Jurkat, Clone E6-1 (cell line): ENCODE measurements at regions not wholly inside any gene's neighbourhood (a gene's known extent, or its start where the extent isn't known, plus 50 kb on each side); places are given as distances from the start of the nearest gene placed in this dataset.
A peak's percentile ranks its signal among the peaks of the same experiment; 100 is the strongest.
"Not testable (repeated sequence)": the region's sequence is repeated elsewhere in the genome, so short reads cannot be mapped to it uniquely, and the experiment has no call there.

ENCODE experiments used
- DNase-seq: peaks from one replicate; pipeline ENCODE4 v3.0.0-alpha.2; 2011; ENCODE audit warnings: low read depth, low spot score
- H3K4me3 ChIP-seq: 2 replicates; pipeline ENCODE4 v1.5.1; 2011; ENCODE audit warnings: mild to moderate bottlenecking, low read length, control low read depth, moderate library complexity

- DNase-seq, result no peak
- H3K4me3 ChIP-seq, result no peak overlapping the region
Measured at GRCh38 chr1:172934417-172934762, 116.4 kb downstream of the TNFSF18 start.

GRCh38 chr1:172935062-172935592 is 115.6 kb downstream of the TNFSF18 start:
- DNase-seq, result no peak

GRCh38 chr1:172936088-172936645 is 114.6 kb downstream of the TNFSF18 start:
- DNase-seq, result no peak
- no peak overlapping the region for H3K4me3 ChIP-seq

More at GRCh38 chr1:172935062-172935592, 115.6 kb downstream of the TNFSF18 start:
- H3K4me3 ChIP-seq, result no peak overlapping the region

GRCh38 chr1:172938681-172939080 is 112.1 kb downstream of the TNFSF18 start:
- no peak overlapping the region for H3K4me3 ChIP-seq
- no peak for DNase-seq

GRCh38 chr1:172939475-172939874 is 111.3 kb downstream of the TNFSF18 start:
- no peak overlapping the region for H3K4me3 ChIP-seq
- DNase-seq, result no peak

GRCh38 chr1:172940174-172940855 is 110.4 kb downstream of the TNFSF18 start:
- no peak for DNase-seq
- no peak overlapping the region for H3K4me3 ChIP-seq

GRCh38 chr1:172941471-172941870 is 109.3 kb downstream of the TNFSF18 start:
- DNase-seq, result no peak
- H3K4me3 ChIP-seq, result no peak overlapping the region

GRCh38 chr1:172941945-172942344 is 108.8 kb downstream of the TNFSF18 start:
- H3K4me3 ChIP-seq, result no peak overlapping the region
- DNase-seq, result no peak

GRCh38 chr1:172943138-172943537 is 107.6 kb downstream of the TNFSF18 start:
- not testable (repeated sequence) for H3K4me3 ChIP-seq

GRCh38 chr1:172944931-172945330 is 105.8 kb downstream of the TNFSF18 start:
- no peak for DNase-seq
- no peak overlapping the region for H3K4me3 ChIP-seq

More at GRCh38 chr1:172943138-172943537, 107.6 kb downstream of the TNFSF18 start:
- DNase-seq, result not testable (repeated sequence)

- DNase-seq, result peak; percentile 9
- no peak overlapping the region for H3K4me3 ChIP-seq
Measured at GRCh38 chr1:172946814-172947507, 103.8 kb downstream of the TNFSF18 start.

- H3K4me3 ChIP-seq, result no peak overlapping the region
- DNase-seq, result no peak
Measured at GRCh38 chr1:172948457-172948856, 102.3 kb downstream of the TNFSF18 start.

GRCh38 chr1:172949096-172949495 is 101.6 kb downstream of the TNFSF18 start:
- no peak for DNase-seq
- H3K4me3 ChIP-seq, result no peak overlapping the region

GRCh38 chr1:172950528-172950927 is 100.2 kb downstream of the TNFSF18 start:
- DNase-seq, result no peak

GRCh38 chr1:172951730-172952365 is 98.9 kb downstream of the TNFSF18 start:
- DNase-seq, result no peak
- H3K4me3 ChIP-seq, result no peak overlapping the region

More at GRCh38 chr1:172950528-172950927, 100.2 kb downstream of the TNFSF18 start:
- no peak overlapping the region for H3K4me3 ChIP-seq

GRCh38 chr1:172952516-172952915 is 98.2 kb downstream of the TNFSF18 start:
- H3K4me3 ChIP-seq, result no peak overlapping the region
- no peak for DNase-seq

GRCh38 chr1:172954476-172955150 is 96.1 kb downstream of the TNFSF18 start:
- H3K4me3 ChIP-seq, result no peak overlapping the region
- no peak for DNase-seq

- DNase-seq, result no peak
Measured at GRCh38 chr1:172955161-172955815, 95.5 kb downstream of the TNFSF18 start.

GRCh38 chr1:172956871-172957270 is 93.9 kb downstream of the TNFSF18 start:
- no peak overlapping the region for H3K4me3 ChIP-seq
- no peak for DNase-seq

More at GRCh38 chr1:172955161-172955815, 95.5 kb downstream of the TNFSF18 start:
- H3K4me3 ChIP-seq, result no peak overlapping the region
